ENCODE measurements at regions not wholly inside any gene's neighbourhood (a gene's known extent, or its start where the extent isn't known, plus 50 kb on each side); places are given as distances from the start of the nearest gene placed in this dataset.
A peak's percentile ranks its signal among the peaks of the same experiment; 100 is the strongest.

DNA sequence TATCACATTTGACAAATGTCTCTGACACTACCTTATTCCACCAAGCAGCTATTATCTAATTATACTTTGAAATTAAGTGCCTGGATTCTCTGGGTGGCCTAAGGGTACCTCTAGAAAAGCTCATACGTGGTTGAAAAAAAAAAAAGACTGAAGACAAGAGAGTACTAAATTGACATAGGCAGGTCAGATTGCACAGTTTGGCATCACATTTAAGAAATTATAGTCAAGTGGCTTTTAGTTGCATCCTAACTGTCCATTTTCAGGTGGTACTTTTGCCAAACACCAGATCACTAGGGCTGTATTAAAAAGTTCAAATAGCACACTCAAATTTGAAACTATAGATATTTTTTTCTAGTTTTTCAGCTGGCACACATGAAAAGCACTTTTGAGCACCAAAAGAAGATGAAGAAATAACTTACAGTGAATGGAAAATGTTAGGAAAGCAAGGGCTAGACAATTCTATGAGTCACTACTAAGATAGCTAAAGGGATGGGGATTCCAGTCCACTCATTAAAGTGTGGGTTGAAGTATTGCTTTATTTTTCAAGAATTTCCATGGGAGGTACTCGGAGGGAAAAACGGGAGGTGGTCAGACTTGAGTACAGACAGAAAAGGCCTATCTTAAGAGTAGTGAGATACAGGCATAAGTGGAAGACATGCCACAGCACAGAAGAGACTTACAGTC, 106.5 kb upstream of the COL5A2 start:
- H3K27ac Mint-ChIP-seq: no peak overlapping the region
- no peaks in the 10 kb centered on the region for H3K27me3 Mint-ChIP-seq (ENCODE audit: low read depth in 3 of 3)
- H3K4me1 Mint-ChIP-seq: no peaks in the 10 kb centered on the region
- no peak overlapping the region for H3K4me3 Mint-ChIP-seq
- H3K9me3 Mint-ChIP-seq: peaks cover 0 to 10% (median 3%) of the 10 kb centered on the region in 6 donors
- peaks cover 0 to 3% (median 0%) of the 10 kb centered on the region in 3 donors for H3K36me3 Mint-ChIP-seq
- DNase-seq: no peak

GRCh38 chr2:189287363-189287762, 107.8 kb upstream of the COL5A2 start:
- Mint-ChIP-seq H3K4me1 (no peaks in the 10 kb centered on the region), H3K27ac (no peak overlapping the region), H3K27me3 (ENCODE audit: low read depth in 3 of 3) (no peaks in the 10 kb centered on the region), H3K9me3 (peaks cover 0 to 17% (median 3%) of the 10 kb centered on the region in 6 donors), H3K36me3 (peaks cover 0 to 7% (median 3%) of the 10 kb centered on the region in 3 donors), H3K4me3 (no peak overlapping the region)
- DNase-seq: no peak

- Mint-ChIP-seq H3K4me1 (no peaks in the 10 kb centered on the region), H3K9me3 (peaks cover 0 to 17% (median 3%) of the 10 kb centered on the region in 6 donors), H3K27me3 (ENCODE audit: low read depth in 3 of 3) (peaks cover 0 to 3% (median 0%) of the 10 kb centered on the region in 3 donors), H3K4me3 (no peak overlapping the region), H3K27ac (no peak overlapping the region), H3K36me3 (peaks cover 0 to 7% (median 3%) of the 10 kb centered on the region in 3 donors)
- DNase-seq: no peak
Observed at GRCh38 chr2:189287982-189288521, 108.5 kb upstream of the COL5A2 start.

- Mint-ChIP-seq H3K27ac (no peak overlapping the region), H3K4me3 (no peak overlapping the region), H3K9me3 (peaks cover 0 to 22% (median 4%) of the 10 kb centered on the region in 6 donors), H3K36me3 (peaks cover 0 to 7% (median 3%) of the 10 kb centered on the region in 3 donors), H3K27me3 (ENCODE audit: low read depth in 3 of 3) (peaks cover 0 to 5% (median 1%) of the 10 kb centered on the region in 3 donors), H3K4me1 (no peaks in the 10 kb centered on the region)
- DNase-seq: no peak
Observed at GRCh38 chr2:189291460-189291859, 111.9 kb upstream of the COL5A2 start.

DNA sequence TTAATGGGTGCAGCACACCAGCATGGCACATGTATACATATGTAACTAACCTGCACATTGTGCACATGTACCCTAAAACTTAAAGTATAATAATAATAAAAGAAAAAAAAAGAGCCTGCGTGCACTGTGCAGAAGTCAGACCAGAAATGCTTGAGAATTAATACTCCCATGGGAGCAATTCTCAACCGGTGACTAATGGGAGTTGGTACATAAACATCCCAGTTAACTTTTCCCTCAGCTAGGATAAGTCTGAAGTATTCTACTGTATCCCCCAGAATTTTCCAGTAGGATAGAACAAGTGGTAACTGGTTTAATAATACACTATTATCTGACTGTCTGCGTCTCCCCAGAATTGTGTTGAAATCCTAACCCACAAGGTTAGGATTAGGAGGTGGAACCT, 113.6 kb upstream of the COL5A2 start:
- Mint-ChIP-seq H3K27ac (no peak overlapping the region), H3K4me3 (no peak overlapping the region), H3K9me3 (peaks cover 0 to 24% (median 2%) of the 10 kb centered on the region in 6 donors), H3K4me1 (peaks cover 0 to 8% of the 10 kb centered on the region in 2 donors), H3K36me3 (peaks cover 0 to 7% (median 3%) of the 10 kb centered on the region in 3 donors), H3K27me3 (ENCODE audit: low read depth in 3 of 3) (peaks cover 0 to 5% (median 1%) of the 10 kb centered on the region in 3 donors)
- no peak for DNase-seq

DNA sequence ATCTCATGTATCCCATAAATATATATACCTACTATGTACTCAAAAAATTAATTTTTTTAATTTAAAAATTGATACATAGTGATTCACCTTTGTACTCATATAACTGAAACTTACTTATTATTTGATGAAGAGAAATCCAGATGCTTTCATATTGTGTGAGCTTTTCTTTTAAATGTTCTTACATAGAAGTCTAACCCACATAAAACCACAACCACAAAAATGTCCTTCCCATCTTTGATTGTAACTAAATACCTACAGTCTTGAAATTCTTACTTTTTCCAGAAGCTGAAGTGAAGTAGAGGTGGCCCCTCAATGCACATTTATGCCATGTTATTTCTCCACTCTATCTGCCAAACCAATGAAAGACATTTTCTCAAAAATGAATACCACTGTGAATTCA, 117.9 kb upstream of the COL5A2 start:
- Mint-ChIP-seq H3K27ac (no peak overlapping the region), H3K4me1 (peaks cover 7 to 26% of the 10 kb centered on the region in 2 donors), H3K27me3 (ENCODE audit: low read depth in 3 of 3) (peaks cover 0 to 5% (median 1%) of the 10 kb centered on the region in 3 donors), H3K4me3 (no peak overlapping the region), H3K36me3 (no peaks in the 10 kb centered on the region), H3K9me3 (peaks cover 0 to 16% (median 1%) of the 10 kb centered on the region in 6 donors)
- DNase-seq: no peak

GRCh38 chr2:189298038-189298437, 118.5 kb upstream of the COL5A2 start:
- DNase-seq: no peak
- Mint-ChIP-seq H3K36me3 (no peaks in the 10 kb centered on the region), H3K4me1 (peaks cover 10 to 32% of the 10 kb centered on the region in 2 donors), H3K27ac (no peak overlapping the region), H3K9me3 (peaks cover 0 to 21% (median 1%) of the 10 kb centered on the region in 6 donors), H3K27me3 (ENCODE audit: low read depth in 3 of 3) (peaks cover 0 to 2% (median 1%) of the 10 kb centered on the region in 3 donors), H3K4me3 (no peak overlapping the region)

DNA sequence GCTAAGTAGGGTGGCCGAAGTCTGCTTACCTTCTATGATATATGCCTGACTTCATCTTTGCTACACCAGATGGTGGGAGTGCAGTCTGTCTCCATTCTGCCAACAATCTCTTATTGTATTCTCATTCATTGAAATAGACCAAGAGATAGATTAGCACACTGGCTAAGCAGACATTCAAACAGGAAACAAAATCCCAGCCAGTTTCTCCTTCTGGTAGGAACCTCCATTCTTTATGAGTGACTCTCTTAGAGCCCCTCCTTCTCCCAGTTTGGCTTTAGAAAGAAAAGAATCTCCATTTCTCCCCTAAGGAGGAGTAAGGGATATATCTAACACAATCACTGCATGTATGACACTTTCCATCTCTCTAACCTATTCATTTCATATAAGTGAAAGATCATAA, 118.9 kb upstream of the COL5A2 start:
- no peak overlapping the region for H3K4me3 Mint-ChIP-seq
- no peak for DNase-seq
- H3K4me1 Mint-ChIP-seq: peaks cover 10 to 35% of the 10 kb centered on the region in 2 donors
- H3K9me3 Mint-ChIP-seq: peaks cover 0 to 18% (median 1%) of the 10 kb centered on the region in 6 donors
- no peak overlapping the region for H3K27ac Mint-ChIP-seq
- no peaks in the 10 kb centered on the region for H3K36me3 Mint-ChIP-seq
- H3K27me3 Mint-ChIP-seq (ENCODE audit: low read depth in 3 of 3): peaks cover 0 to 2% (median 1%) of the 10 kb centered on the region in 3 donors

- Mint-ChIP-seq H3K27ac (no peak overlapping the region), H3K4me1 (peaks cover 14 to 50% of the 10 kb centered on the region in 2 donors), H3K36me3 (no peaks in the 10 kb centered on the region), H3K4me3 (no peak overlapping the region), H3K9me3 (peaks cover 0 to 12% (median 1%) of the 10 kb centered on the region in 6 donors), H3K27me3 (ENCODE audit: low read depth in 3 of 3) (peaks cover 0 to 1% (median 0%) of the 10 kb centered on the region in 3 donors)
- DNase-seq: no peak
Observed at GRCh38 chr2:189299974-189300373, 120.4 kb upstream of the COL5A2 start.

GRCh38 chr2:189300916-189301315, 121.4 kb upstream of the COL5A2 start:
- Mint-ChIP-seq H3K4me3 (peak overlapping the region in 1 of 5 donors; percentile 41), H3K4me1 (peaks cover 14 to 51% of the 10 kb centered on the region in 2 donors), H3K9me3 (peaks cover 0 to 9% (median 1%) of the 10 kb centered on the region in 6 donors), H3K27ac (no peak overlapping the region), H3K36me3 (no peaks in the 10 kb centered on the region), H3K27me3 (ENCODE audit: low read depth in 3 of 3) (peaks cover 0 to under 1% (median 0%) of the 10 kb centered on the region in 3 donors)
- DNase-seq: peak in 1 of 3 donors; percentile 2

GRCh38 chr2:189302274-189302948, 122.8 kb upstream of the COL5A2 start:
- no peak overlapping the region for H3K27ac Mint-ChIP-seq
- H3K4me3 Mint-ChIP-seq: no peak overlapping the region
- H3K36me3 Mint-ChIP-seq: no peaks in the 10 kb centered on the region
- peaks cover 0 to 9% (median 2%) of the 10 kb centered on the region in 6 donors for H3K9me3 Mint-ChIP-seq
- H3K4me1 Mint-ChIP-seq: peaks cover 14 to 50% of the 10 kb centered on the region in 2 donors
- H3K27me3 Mint-ChIP-seq (ENCODE audit: low read depth in 3 of 3): no peaks in the 10 kb centered on the region
- no peak for DNase-seq

DNA sequence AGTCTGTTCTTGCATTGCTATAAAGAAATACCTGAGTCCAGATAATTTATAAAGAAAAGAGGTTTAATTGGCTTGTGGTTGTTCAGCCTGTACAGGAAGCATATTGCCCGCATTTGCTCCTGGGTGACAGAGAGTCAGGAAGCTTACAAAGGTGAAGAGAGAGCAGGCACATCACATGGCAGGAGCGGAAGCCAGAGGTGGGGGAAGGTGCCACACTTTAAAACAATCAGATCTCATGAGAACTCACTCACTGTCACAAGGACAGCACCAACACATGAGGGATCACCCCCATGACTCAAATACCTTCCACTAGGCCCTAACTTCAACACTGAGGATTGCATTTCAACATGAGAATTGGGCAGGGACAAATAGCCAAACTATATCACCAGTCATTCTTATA, 124.8 kb upstream of the COL5A2 start:
- peaks cover 0 to 14% (median 0%) of the 10 kb centered on the region in 6 donors for H3K9me3 Mint-ChIP-seq

GRCh38 chr2:189305291-189305943, 125.9 kb upstream of the COL5A2 start:
- no peak for DNase-seq
- Mint-ChIP-seq H3K4me3 (no peak overlapping the region), H3K36me3 (no peaks in the 10 kb centered on the region), H3K4me1 (peaks cover 12 to 34% of the 10 kb centered on the region in 2 donors), H3K27ac (no peak overlapping the region), H3K9me3 (peaks cover 0 to 14% (median 1%) of the 10 kb centered on the region in 6 donors), H3K27me3 (ENCODE audit: low read depth in 3 of 3) (peaks cover 0 to 1% (median 0%) of the 10 kb centered on the region in 3 donors)

More for the DNA sequence above, 124.8 kb upstream of the COL5A2 start:
- H3K4me1 Mint-ChIP-seq: peaks cover 12 to 40% of the 10 kb centered on the region in 2 donors
- peak in 1 of 3 donors; percentile 2 for DNase-seq
- no peaks in the 10 kb centered on the region for H3K36me3 Mint-ChIP-seq
- H3K27ac Mint-ChIP-seq: peak overlapping the region in 4 of 6 donors; percentile 15 to 78 (median 58)
- H3K4me3 Mint-ChIP-seq: peak overlapping the region in 3 of 5 donors; percentile 14 to 46 (median 27)
- peaks cover 0 to 1% (median 0%) of the 10 kb centered on the region in 3 donors for H3K27me3 Mint-ChIP-seq (ENCODE audit: low read depth in 3 of 3)
